HEK293 (cell line): ENCODE measurements at regions not wholly inside any gene's neighbourhood (a gene's known extent, or its start where the extent isn't known, plus 50 kb on each side); places are given as distances from the start of the nearest gene placed in this dataset.
"Not testable (repeated sequence)": the region's sequence is repeated elsewhere in the genome, so short reads cannot be mapped to it uniquely, and the experiment has no call there.

Experiments used
- FEZF1 ChIP-seq: fragments of 450-650 bp; formaldehyde crosslinking; IDR thresholded peaks from 2 replicates; pipeline ENCODE4 v1.5.1; 2016; ENCODE audit warnings: missing biosample characterization, missing genetic modification characterization
- KLF16 ChIP-seq: fragments of 450-650 bp; formaldehyde crosslinking; IDR thresholded peaks from 2 replicates; pipeline ENCODE4 v1.5.1; 2017; ENCODE audit warnings: missing biosample characterization, missing genetic modification characterization
- ZNF140 ChIP-seq: fragments of 450-650 bp; formaldehyde crosslinking; IDR thresholded peaks from 2 replicates; pipeline ENCODE4 v1.5.1; 2016; ENCODE audit warnings: missing biosample characterization, missing genetic modification characterization
- ZNF239 ChIP-seq: fragments of 450-650 bp; formaldehyde crosslinking; IDR thresholded peaks from 2 replicates; pipeline ENCODE4 v1.5.1; 2016; ENCODE audit warnings: missing biosample characterization, missing genetic modification characterization
- ZNF707 ChIP-seq: fragments of 450-650 bp; formaldehyde crosslinking; IDR thresholded peaks from 2 replicates; pipeline ENCODE4 v1.5.1; 2016; ENCODE audit warnings: missing biosample characterization, missing genetic modification characterization
- TF ChIP-seq, protein P1 (sequence below): fragments of 450-650 bp; formaldehyde crosslinking; IDR thresholded peaks from 2 replicates; pipeline ENCODE4 v1.5.1; 2016; ENCODE audit warnings: missing biosample characterization, missing genetic modification characterization

DNA sequence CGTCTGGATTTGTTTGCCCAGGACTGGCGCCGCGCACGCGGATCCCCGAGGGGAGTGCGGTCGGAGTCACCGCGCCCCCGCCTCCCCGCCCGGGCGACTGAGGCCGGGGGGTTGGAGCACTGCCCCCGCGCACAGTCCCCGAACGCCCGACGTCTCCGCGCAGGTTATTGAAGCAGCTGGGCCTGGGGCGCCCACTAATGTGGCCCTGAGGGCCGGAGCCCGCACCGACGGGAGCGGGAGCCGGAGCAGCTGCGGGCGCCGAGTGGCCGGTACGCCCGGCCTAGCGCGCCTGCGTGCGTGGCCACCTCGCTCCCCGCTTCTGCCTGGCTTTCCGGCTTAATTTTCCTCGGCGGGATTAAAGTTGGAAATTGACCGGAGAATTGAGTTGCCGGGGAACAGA, 126.9 kb downstream of the LAS1L start:
- not testable (repeated sequence) for TF ChIP-seq KLF16; ZNF707 (tag by site-specific recombination); ZNF140 (tag by site-specific recombination); FEZF1 (tag by site-specific recombination); ZNF239
- TF ChIP-seq, protein P1, sequence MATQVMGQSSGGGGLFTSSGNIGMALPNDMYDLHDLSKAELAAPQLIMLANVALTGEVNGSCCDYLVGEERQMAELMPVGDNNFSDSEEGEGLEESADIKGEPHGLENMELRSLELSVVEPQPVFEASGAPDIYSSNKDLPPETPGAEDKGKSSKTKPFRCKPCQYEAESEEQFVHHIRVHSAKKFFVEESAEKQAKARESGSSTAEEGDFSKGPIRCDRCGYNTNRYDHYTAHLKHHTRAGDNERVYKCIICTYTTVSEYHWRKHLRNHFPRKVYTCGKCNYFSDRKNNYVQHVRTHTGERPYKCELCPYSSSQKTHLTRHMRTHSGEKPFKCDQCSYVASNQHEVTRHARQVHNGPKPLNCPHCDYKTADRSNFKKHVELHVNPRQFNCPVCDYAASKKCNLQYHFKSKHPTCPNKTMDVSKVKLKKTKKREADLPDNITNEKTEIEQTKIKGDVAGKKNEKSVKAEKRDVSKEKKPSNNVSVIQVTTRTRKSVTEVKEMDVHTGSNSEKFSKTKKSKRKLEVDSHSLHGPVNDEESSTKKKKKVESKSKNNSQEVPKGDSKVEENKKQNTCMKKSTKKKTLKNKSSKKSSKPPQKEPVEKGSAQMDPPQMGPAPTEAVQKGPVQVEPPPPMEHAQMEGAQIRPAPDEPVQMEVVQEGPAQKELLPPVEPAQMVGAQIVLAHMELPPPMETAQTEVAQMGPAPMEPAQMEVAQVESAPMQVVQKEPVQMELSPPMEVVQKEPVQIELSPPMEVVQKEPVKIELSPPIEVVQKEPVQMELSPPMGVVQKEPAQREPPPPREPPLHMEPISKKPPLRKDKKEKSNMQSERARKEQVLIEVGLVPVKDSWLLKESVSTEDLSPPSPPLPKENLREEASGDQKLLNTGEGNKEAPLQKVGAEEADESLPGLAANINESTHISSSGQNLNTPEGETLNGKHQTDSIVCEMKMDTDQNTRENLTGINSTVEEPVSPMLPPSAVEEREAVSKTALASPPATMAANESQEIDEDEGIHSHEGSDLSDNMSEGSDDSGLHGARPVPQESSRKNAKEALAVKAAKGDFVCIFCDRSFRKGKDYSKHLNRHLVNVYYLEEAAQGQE (tag by site-specific recombination): not testable (repeated sequence)
